HG03159 (cell line): ENCODE measurements at regions not wholly inside any gene's neighbourhood (a gene's known extent, or its start where the extent isn't known, plus 50 kb on each side); places are given as distances from the start of the nearest gene placed in this dataset.

Experiments used
- ATAC-seq: cut with Tn5 transposase; IDR thresholded peaks from one replicate; pipeline ENCODE4 v1.9.1; 2021; ENCODE audit warnings: mild to moderate bottlenecking, moderate library complexity; ENCODE audit not compliant: unreplicated experiment

DNA sequence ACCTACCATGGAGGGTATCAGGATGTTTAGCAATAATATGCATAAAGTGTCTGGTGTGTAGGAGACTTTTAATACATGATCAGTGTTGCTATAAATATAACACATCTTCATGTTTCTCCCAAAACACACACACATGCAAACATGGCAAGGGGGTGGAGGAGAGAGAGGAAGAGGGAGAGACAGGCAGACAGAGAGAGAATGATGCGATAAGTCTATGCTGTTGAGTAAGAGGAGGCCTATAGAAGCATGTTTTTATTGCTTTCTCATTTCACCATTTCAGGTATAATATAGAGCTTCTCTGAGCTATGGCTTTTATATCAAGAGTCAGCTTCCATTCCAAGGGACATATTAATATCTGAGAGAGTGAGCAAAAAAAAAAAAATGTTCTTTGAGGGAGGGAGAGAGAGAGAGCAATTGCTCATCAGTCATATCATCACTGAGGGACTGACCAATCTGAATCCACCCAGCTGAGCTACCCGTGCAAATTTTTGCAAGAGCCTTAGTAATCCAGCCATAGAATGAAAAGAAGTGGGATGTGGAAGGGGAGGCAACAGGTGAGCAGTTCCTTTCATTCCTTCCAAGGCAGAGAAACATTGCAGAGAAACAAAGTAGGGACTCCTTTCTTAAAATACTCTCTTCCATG is 54.8 kb upstream of the RASSF8 start:
- no peak for ATAC-seq

- ATAC-seq: no peak
These were observed 54.0 kb upstream of the RASSF8 start for GRCh38 chr12:25904442-25904841.

DNA sequence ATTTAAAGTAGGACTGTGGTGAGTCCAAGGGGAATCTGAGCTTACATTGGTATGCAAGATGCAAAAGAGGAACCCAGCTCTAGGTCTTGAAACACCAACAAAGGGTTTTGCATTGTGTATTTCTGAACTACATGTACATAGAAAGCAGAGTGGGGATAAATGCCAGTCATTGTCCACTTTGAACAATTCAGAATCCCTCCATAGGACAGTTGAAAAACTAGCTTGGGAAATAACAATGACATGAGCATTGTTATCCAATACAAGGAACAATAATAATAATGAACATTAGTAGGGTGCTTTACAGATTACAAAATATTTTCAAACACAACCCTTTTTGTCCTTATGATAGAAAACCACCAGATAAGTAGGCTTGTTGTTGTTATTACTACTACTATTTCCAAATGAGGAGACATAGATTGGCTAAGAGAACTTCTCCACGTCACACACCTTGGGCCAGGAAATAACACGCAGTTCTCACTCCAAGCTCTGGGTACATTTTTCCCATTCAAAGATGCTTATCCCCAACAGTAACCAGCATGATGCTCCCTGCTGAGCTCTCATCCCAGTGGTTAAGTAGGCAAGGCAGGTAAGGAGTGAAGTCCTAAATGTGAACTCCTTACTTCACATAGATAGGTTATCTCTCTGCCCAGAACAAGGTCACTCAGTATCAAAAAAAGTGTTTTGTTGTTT is 51.7 kb upstream of the RASSF8 start:
- ATAC-seq: no peak
